Activated B cell treated with CpG ODN at 0.5 μM for 24 hours (primary cell): ENCODE measurements at regions not wholly inside any gene's neighbourhood (a gene's known extent, or its start where the extent isn't known, plus 50 kb on each side); places are given as distances from the start of the nearest gene placed in this dataset.

ENCODE experiments used
- ATAC-seq: fragments of 200-7000 bp; cut with Tn5 transposase; one replicate; pipeline ENCODE4 v1.10.0; 2021; ENCODE audit warnings: low read depth, mild to moderate bottlenecking, moderate library complexity
- CTCF ChIA-PET: fragments of 350-600 bp; sonication (Branson Sonifier 250); formaldehyde crosslinking; loops from one replicate; lab custom pipeline; 2021; ENCODE audit warnings: antibody characterized with exemption; lab: Charles Lee
- POLR2A ChIA-PET: fragments of 350-600 bp; sonication (Branson Sonifier 250); formaldehyde crosslinking; loops from one replicate; lab custom pipeline; 2021; ENCODE audit warnings: antibody characterized with exemption; lab: Charles Lee
- DNase-seq: peaks from one replicate; pipeline ENCODE4 v3.0.0; 2022
- H3K27ac Mint-ChIP-seq: one replicate; pipeline ENCODE4 v1.8.0; 2020; ENCODE audit warnings: mixed read lengths
- H3K27me3 Mint-ChIP-seq: one replicate; pipeline ENCODE4 v1.8.0; 2021; ENCODE audit warnings: mixed read lengths
- H3K36me3 Mint-ChIP-seq: one replicate; pipeline ENCODE4 v1.8.0; 2021; ENCODE audit warnings: low read depth, mixed read lengths
- H3K4me1 Mint-ChIP-seq: one replicate; pipeline ENCODE4 v1.8.0; 2021; ENCODE audit warnings: mixed read lengths
- H3K4me3 Mint-ChIP-seq: one replicate; pipeline ENCODE4 v1.8.0; 2020; ENCODE audit warnings: mild to moderate bottlenecking, mixed read lengths
- H3K9me3 Mint-ChIP-seq: one replicate; pipeline ENCODE4 v1.8.0; 2020; ENCODE audit warnings: mixed read lengths
- intact Hi-C: fragments of 100-400 bp; cut with micrococcal nuclease; formaldehyde crosslinking; loops from one replicate; pipeline ENCODE4 v1.15.1; 2024
- TF ChIP-seq, protein P1 (sequence below): fragments of 200-600 bp; IDR thresholded peaks from one replicate; pipeline ENCODE4 v1.8.0; 2022; ENCODE audit warnings: antibody characterized with exemption, mild to moderate bottlenecking

DNA sequence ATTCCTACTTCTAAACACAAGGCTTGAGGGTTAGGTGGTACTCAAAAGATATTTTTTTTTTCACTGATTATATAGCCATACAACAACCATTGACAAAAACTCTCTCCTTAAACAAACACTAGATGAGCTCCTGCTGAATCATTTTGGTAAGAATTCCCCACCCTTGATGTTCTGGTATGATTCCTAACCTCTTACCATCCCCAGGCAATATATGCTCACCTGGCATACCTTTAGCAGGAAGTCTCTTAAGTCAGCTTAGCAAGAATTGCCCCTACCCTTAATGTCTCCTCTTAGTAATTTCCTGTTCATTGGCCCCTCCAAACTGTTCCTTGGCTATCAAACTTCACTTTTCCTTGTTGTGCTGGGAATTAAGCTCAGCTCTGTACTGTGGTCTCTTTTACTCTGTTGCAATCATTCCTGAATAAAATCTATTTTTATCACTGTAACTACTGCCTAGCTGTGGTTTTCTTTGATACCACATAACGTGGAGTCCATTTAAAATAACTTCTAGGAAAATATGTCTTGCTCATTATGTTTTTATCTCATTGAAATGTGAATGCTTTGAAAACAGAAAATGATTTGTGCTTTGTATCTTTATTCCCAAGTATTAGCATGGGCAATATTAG is 712.6 kb downstream of the SLC16A7 start:
- ChIA-PET POLR2A (no interaction called here), CTCF (no interaction called here)
- H3K27me3 Mint-ChIP-seq, result no peaks in the 10 kb centered on the region
- H3K36me3 Mint-ChIP-seq, result no peaks in the 10 kb centered on the region
- H3K9me3 Mint-ChIP-seq, result peaks cover 2% of the 10 kb centered on the region
- ATAC-seq (no peak), DNase-seq (no peak)
- intact Hi-C loops, result no loop called here
- TF ChIP-seq, protein P1, sequence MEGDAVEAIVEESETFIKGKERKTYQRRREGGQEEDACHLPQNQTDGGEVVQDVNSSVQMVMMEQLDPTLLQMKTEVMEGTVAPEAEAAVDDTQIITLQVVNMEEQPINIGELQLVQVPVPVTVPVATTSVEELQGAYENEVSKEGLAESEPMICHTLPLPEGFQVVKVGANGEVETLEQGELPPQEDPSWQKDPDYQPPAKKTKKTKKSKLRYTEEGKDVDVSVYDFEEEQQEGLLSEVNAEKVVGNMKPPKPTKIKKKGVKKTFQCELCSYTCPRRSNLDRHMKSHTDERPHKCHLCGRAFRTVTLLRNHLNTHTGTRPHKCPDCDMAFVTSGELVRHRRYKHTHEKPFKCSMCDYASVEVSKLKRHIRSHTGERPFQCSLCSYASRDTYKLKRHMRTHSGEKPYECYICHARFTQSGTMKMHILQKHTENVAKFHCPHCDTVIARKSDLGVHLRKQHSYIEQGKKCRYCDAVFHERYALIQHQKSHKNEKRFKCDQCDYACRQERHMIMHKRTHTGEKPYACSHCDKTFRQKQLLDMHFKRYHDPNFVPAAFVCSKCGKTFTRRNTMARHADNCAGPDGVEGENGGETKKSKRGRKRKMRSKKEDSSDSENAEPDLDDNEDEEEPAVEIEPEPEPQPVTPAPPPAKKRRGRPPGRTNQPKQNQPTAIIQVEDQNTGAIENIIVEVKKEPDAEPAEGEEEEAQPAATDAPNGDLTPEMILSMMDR, result no peak
- no peaks in the 10 kb centered on the region for H3K4me1 Mint-ChIP-seq
- H3K27ac Mint-ChIP-seq, result no peak overlapping the region
- no peak overlapping the region for H3K4me3 Mint-ChIP-seq

DNA sequence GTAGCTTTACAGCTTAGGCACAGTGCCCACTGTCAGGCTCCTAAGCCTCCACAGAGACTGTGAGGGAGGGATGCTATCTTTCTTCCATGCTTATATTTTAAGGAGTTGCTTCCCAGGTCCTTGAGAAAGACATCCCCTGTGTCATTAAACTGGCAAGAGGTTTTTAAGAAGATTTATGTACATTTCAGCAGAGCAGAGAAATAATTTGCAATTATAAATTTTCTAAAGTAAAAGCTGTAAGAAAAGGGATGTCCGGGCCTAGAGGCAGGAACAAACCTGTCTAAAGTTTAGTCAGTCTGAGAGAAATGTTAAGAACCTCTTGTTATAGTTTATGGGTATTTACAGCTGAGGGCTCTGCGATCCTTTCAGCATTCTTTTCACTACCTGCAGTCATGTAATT is 716.1 kb downstream of the SLC16A7 start:
- Mint-ChIP-seq H3K9me3 (peaks cover 5% of the 10 kb centered on the region), H3K27ac (no peak overlapping the region), H3K27me3 (no peaks in the 10 kb centered on the region), H3K4me1 (no peaks in the 10 kb centered on the region), H3K4me3 (no peak overlapping the region), H3K36me3 (no peaks in the 10 kb centered on the region)
- intact Hi-C loops, result no loop called here
- DNase-seq (no peak), ATAC-seq (no peak)
- POLR2A ChIA-PET, result no interaction called here
- TF ChIP-seq, protein P1, result no peak
- CTCF ChIA-PET, result no interaction called here

DNA sequence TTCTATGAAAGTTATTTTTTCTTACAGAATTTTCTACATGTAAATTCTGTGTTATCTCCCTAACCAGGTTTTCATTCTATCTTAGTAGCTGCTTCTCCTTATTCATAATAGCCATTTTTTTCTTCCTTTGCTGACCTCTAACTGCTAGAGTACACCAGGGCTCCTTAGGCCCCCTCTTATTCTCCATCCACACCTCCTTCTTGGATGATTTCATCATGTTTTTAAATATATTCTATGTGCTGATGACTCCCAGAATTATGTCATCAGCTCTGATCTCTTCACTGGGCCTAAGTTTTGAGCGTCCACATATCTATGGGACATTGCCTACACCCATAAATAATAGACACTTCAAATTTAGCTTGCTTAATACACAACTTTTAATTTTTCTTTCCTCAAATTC is 721.5 kb downstream of the SLC16A7 start:
- ChIA-PET CTCF (no interaction called here), POLR2A (no interaction called here)
- no peak for DNase-seq
- no peak overlapping the region for H3K4me3 Mint-ChIP-seq
- intact Hi-C loops, result no loop called here
- TF ChIP-seq, protein P1, result no peak
- H3K27ac Mint-ChIP-seq, result no peak overlapping the region
- H3K4me1 Mint-ChIP-seq, result no peaks in the 10 kb centered on the region
- peaks cover 3% of the 10 kb centered on the region for H3K9me3 Mint-ChIP-seq
- H3K36me3 Mint-ChIP-seq, result no peaks in the 10 kb centered on the region
- no peaks in the 10 kb centered on the region for H3K27me3 Mint-ChIP-seq
- ATAC-seq, result no peak

DNA sequence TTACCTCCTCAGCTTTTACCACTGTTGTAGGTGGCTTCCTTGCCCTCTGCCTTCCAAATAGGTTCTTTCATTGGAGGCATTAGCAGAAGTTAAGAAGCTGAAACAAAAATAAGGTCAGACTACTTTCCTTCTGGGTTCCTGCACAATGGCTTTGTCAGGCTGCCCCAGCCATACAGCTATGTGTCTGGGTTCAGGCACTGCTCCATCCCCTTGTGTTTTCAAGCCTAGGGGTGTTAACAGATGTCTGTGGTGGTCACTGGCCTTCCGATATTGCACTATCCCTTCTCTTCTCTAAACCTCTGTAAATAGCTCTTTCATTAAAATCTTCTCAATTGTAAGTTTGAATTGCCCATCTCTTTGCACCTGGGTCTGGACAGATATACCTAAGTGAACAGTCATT is 728.9 kb downstream of the SLC16A7 start:
- Mint-ChIP-seq H3K27me3 (no peaks in the 10 kb centered on the region), H3K9me3 (peaks cover 3% of the 10 kb centered on the region), H3K36me3 (no peaks in the 10 kb centered on the region), H3K4me1 (no peaks in the 10 kb centered on the region), H3K4me3 (no peak overlapping the region), H3K27ac (no peak overlapping the region)
- intact Hi-C loops, result no loop called here
- POLR2A ChIA-PET, result no interaction called here
- no peak for DNase-seq
- CTCF ChIA-PET, result no interaction called here
- TF ChIP-seq, protein P1, result no peak
- ATAC-seq, result no peak

DNA sequence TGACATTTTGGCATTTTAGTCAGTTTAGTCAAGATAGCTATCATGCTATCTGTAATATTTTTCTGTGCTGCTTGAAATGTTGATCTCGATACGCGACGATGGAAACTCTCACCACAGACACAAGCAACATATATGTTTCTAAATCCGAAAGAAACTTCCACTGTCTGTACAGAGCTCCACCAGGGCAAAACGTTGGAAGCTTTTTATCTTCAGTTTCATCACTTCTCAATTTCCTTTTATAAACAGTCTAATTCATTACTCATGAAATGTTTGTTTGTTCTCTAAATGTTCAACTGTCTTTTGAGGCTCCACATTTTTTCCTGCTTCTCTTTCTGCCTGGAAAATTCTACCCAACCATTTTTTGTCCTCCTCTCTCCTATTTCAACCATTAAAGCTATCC is 737.6 kb downstream of the SLC16A7 start:
- ChIA-PET POLR2A (no interaction called here), CTCF (no interaction called here)
- intact Hi-C loops, result no loop called here
- TF ChIP-seq, protein P1, result no peak
- no peaks in the 10 kb centered on the region for H3K27me3 Mint-ChIP-seq
- H3K27ac Mint-ChIP-seq, result no peak overlapping the region
- DNase-seq (no peak), ATAC-seq (no peak)
- H3K4me3 Mint-ChIP-seq, result no peak overlapping the region
- H3K36me3 Mint-ChIP-seq, result no peaks in the 10 kb centered on the region
- no peaks in the 10 kb centered on the region for H3K4me1 Mint-ChIP-seq
- H3K9me3 Mint-ChIP-seq, result no peaks in the 10 kb centered on the region
